K562 (cell line): ENCODE measurements at regions not wholly inside any gene's neighbourhood (a gene's known extent, or its start where the extent isn't known, plus 50 kb on each side); places are given as distances from the start of the nearest gene placed in this dataset.

Experiments used
- TF ChIP-seq, protein P1 (sequence below): fragments of 450-650 bp; IDR thresholded peaks from 2 replicates; pipeline ENCODE4 v1.6.1; 2016; ENCODE audit warnings: mild to moderate bottlenecking, moderate library complexity

DNA sequence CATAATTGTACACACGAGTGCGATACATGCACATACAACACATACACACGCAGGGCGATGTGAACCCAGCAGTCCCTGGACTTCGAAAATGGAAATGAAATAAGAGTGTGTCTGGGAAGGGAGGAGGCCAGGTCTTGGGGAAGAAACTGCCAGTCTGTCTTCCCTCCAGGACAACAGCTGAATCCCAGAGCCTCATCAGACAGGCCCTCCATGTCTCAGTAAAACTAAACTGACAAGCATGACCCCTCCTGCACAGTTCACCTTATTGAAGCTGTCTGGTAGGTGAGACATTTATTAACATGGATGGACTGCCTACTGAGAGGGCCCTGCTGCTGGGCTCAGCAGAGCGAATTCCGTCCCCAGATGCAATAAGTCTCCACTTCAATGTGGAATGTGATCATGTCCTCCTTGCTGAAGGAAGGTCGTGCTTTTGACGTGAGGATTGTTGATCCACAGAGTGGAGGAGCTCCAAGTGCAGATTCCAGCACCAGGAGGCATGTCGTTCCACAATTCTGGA lies 117.4 kb downstream of the SOX9 start (continued):
- TF ChIP-seq, protein P1, sequence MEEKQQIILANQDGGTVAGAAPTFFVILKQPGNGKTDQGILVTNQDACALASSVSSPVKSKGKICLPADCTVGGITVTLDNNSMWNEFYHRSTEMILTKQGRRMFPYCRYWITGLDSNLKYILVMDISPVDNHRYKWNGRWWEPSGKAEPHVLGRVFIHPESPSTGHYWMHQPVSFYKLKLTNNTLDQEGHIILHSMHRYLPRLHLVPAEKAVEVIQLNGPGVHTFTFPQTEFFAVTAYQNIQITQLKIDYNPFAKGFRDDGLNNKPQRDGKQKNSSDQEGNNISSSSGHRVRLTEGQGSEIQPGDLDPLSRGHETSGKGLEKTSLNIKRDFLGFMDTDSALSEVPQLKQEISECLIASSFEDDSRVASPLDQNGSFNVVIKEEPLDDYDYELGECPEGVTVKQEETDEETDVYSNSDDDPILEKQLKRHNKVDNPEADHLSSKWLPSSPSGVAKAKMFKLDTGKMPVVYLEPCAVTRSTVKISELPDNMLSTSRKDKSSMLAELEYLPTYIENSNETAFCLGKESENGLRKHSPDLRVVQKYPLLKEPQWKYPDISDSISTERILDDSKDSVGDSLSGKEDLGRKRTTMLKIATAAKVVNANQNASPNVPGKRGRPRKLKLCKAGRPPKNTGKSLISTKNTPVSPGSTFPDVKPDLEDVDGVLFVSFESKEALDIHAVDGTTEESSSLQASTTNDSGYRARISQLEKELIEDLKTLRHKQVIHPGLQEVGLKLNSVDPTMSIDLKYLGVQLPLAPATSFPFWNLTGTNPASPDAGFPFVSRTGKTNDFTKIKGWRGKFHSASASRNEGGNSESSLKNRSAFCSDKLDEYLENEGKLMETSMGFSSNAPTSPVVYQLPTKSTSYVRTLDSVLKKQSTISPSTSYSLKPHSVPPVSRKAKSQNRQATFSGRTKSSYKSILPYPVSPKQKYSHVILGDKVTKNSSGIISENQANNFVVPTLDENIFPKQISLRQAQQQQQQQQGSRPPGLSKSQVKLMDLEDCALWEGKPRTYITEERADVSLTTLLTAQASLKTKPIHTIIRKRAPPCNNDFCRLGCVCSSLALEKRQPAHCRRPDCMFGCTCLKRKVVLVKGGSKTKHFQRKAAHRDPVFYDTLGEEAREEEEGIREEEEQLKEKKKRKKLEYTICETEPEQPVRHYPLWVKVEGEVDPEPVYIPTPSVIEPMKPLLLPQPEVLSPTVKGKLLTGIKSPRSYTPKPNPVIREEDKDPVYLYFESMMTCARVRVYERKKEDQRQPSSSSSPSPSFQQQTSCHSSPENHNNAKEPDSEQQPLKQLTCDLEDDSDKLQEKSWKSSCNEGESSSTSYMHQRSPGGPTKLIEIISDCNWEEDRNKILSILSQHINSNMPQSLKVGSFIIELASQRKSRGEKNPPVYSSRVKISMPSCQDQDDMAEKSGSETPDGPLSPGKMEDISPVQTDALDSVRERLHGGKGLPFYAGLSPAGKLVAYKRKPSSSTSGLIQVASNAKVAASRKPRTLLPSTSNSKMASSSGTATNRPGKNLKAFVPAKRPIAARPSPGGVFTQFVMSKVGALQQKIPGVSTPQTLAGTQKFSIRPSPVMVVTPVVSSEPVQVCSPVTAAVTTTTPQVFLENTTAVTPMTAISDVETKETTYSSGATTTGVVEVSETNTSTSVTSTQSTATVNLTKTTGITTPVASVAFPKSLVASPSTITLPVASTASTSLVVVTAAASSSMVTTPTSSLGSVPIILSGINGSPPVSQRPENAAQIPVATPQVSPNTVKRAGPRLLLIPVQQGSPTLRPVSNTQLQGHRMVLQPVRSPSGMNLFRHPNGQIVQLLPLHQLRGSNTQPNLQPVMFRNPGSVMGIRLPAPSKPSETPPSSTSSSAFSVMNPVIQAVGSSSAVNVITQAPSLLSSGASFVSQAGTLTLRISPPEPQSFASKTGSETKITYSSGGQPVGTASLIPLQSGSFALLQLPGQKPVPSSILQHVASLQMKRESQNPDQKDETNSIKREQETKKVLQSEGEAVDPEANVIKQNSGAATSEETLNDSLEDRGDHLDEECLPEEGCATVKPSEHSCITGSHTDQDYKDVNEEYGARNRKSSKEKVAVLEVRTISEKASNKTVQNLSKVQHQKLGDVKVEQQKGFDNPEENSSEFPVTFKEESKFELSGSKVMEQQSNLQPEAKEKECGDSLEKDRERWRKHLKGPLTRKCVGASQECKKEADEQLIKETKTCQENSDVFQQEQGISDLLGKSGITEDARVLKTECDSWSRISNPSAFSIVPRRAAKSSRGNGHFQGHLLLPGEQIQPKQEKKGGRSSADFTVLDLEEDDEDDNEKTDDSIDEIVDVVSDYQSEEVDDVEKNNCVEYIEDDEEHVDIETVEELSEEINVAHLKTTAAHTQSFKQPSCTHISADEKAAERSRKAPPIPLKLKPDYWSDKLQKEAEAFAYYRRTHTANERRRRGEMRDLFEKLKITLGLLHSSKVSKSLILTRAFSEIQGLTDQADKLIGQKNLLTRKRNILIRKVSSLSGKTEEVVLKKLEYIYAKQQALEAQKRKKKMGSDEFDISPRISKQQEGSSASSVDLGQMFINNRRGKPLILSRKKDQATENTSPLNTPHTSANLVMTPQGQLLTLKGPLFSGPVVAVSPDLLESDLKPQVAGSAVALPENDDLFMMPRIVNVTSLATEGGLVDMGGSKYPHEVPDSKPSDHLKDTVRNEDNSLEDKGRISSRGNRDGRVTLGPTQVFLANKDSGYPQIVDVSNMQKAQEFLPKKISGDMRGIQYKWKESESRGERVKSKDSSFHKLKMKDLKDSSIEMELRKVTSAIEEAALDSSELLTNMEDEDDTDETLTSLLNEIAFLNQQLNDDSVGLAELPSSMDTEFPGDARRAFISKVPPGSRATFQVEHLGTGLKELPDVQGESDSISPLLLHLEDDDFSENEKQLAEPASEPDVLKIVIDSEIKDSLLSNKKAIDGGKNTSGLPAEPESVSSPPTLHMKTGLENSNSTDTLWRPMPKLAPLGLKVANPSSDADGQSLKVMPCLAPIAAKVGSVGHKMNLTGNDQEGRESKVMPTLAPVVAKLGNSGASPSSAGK, result no peak
